ENCODE measurements at regions not wholly inside any gene's neighbourhood (a gene's known extent, or its start where the extent isn't known, plus 50 kb on each side); places are given as distances from the start of the nearest gene placed in this dataset.

DNA sequence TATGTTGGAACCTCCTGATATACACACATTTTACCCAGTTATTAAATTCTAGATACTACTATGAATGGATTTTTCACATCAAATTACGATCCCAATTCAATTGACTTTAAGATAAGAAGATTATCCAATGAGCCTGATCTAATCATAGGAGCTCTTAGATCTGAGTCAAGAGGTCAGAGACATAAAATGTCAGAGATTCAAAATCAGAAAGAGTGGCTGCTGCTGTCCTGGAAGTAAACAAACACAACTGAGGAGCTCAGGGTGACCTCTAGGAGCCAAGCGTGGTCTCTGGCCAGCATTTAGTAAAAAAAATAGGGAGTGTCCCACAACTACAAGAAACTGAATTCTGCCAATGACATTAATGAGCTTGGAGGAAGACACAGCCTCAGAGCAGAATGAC is 557.1 kb upstream of the CBLB start:
- Histone ChIP-seq H3K79me1 (ENCODE audit: low read depth, low read length) (no peaks in the 10 kb centered on the region), H3K27ac (replicated peaks; ENCODE audit: low read length) (no peak overlapping the region), H3K18ac (ENCODE audit: low read length) (no peak overlapping the region), H3K4me1 (ENCODE audit: control insufficient read depth in 2 of 2, insufficient read depth in 1 of 2, low read depth in 1 of 2, low read length in 2 of 2) (peaks cover 0 to 8% of the 10 kb centered on the region in 2 donors), H3K4me2 (ENCODE audit: insufficient read depth, low read length, poor library complexity, severe bottlenecking) (no peak overlapping the region), H2AFZ (ENCODE audit: low read length) (peak overlapping the region; percentile 71), H3K9ac (ENCODE audit: low read depth, low read length, poor library complexity) (no peak overlapping the region), H4K8ac (ENCODE audit: low read depth, low read length) (no peak overlapping the region), H3K36me3 (replicated peaks in 1 of 2; ENCODE audit: control insufficient read depth in 2 of 2, insufficient read depth in 2 of 2, low read length in 2 of 2) (no peaks in the 10 kb centered on the region), H2AK5ac (ENCODE audit: low read depth, low read length) (no peak overlapping the region), H3K27me3 (ENCODE audit: control insufficient read depth in 3 of 3, insufficient read depth in 3 of 3, low read depth in 1 of 3, low read length in 3 of 3) (no peaks in the 10 kb centered on the region), H3K4me3 (ENCODE audit: low read length in 2 of 2) (no peak overlapping the region), H3K4ac (ENCODE audit: low read length) (no peak overlapping the region), H2BK12ac (ENCODE audit: low read length) (no peak overlapping the region), H4K91ac (ENCODE audit: low read depth, low read length, poor library complexity) (no peak overlapping the region), H3K14ac (ENCODE audit: low read length) (no peak overlapping the region), H3K23ac (ENCODE audit: low read depth, low read length, poor library complexity) (no peak overlapping the region), H3K9me3 (replicated peaks in 1 of 2; ENCODE audit: control insufficient read depth in 2 of 2, insufficient read depth in 1 of 2, low read depth in 1 of 2, low read length in 2 of 2) (no peaks in the 10 kb centered on the region), H2BK120ac (ENCODE audit: low read depth, low read length) (no peak overlapping the region), H2BK5ac (ENCODE audit: low read length) (no peak overlapping the region), H2BK15ac (ENCODE audit: low read length) (no peak overlapping the region)
- no CpG with 5 or more reads among the region's 2 CpGs for WGBS, 2 donors (ENCODE audit: extremely low coverage in 2 of 2, insufficient read length in 2 of 2, insufficient replicate concordance in 1 of 2)
- DNase-seq (ENCODE audit: low spot score): no peak

DNA sequence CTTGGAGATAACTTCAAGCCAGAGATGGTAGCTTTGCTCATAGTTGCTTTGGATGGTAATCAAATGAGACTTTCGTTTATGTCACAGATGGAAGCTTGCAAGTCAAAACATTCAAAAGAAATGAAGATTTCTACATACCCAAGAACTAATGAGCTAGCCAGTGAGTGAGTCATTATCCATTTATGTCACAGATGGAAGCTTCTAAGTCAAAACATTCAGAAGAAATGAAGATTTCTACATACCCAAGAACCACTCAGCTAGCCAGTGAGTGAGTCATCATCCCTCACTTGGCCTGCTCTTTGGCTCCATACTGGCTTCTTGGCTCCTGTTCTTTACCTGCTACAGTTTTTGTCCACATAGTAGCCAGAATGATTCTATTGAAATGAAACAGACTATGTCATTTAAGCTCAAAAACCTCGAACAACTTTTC is 559.8 kb upstream of the CBLB start:
- H4K91ac ChIP-seq (ENCODE audit: low read depth, low read length, poor library complexity): no peak overlapping the region
- no peaks in the 10 kb centered on the region for H3K79me1 ChIP-seq (ENCODE audit: low read depth, low read length)
- no peak overlapping the region for H2BK12ac ChIP-seq (ENCODE audit: low read length)
- H3K4me2 ChIP-seq (ENCODE audit: insufficient read depth, low read length, poor library complexity, severe bottlenecking): no peak overlapping the region
- H3K4me3 ChIP-seq (ENCODE audit: low read length in 2 of 2): no peak overlapping the region
- no peaks in the 10 kb centered on the region for H3K27me3 ChIP-seq (ENCODE audit: control insufficient read depth in 3 of 3, insufficient read depth in 3 of 3, low read depth in 1 of 3, low read length in 3 of 3)
- no peak overlapping the region for H3K9ac ChIP-seq (ENCODE audit: low read depth, low read length, poor library complexity)
- H3K14ac ChIP-seq (ENCODE audit: low read length): no peak overlapping the region
- H3K9me3 ChIP-seq (replicated peaks in 1 of 2; ENCODE audit: control insufficient read depth in 2 of 2, insufficient read depth in 1 of 2, low read depth in 1 of 2, low read length in 2 of 2): no peaks in the 10 kb centered on the region
- no peak overlapping the region for H3K23ac ChIP-seq (ENCODE audit: low read depth, low read length, poor library complexity)
- no peak overlapping the region for H2AFZ ChIP-seq (ENCODE audit: low read length)
- H4K8ac ChIP-seq (ENCODE audit: low read depth, low read length): no peak overlapping the region
- no peaks in the 10 kb centered on the region for H3K36me3 ChIP-seq (replicated peaks in 1 of 2; ENCODE audit: control insufficient read depth in 2 of 2, insufficient read depth in 2 of 2, low read length in 2 of 2)
- no peak for DNase-seq (ENCODE audit: low spot score)
- no CpG with 5 or more reads among the region's 2 CpGs for WGBS, 2 donors (ENCODE audit: extremely low coverage in 2 of 2, insufficient read length in 2 of 2, insufficient replicate concordance in 1 of 2)
- H3K18ac ChIP-seq (ENCODE audit: low read length): no peak overlapping the region
- no peak overlapping the region for H2AK5ac ChIP-seq (ENCODE audit: low read depth, low read length)
- no peak overlapping the region for H3K27ac ChIP-seq (replicated peaks; ENCODE audit: low read length)
- H2BK15ac ChIP-seq (ENCODE audit: low read length): no peak overlapping the region
- H3K4ac ChIP-seq (ENCODE audit: low read length): no peak overlapping the region
- H2BK5ac ChIP-seq (ENCODE audit: low read length): no peak overlapping the region
- peaks cover 4 to 8% of the 10 kb centered on the region in 2 donors for H3K4me1 ChIP-seq (ENCODE audit: control insufficient read depth in 2 of 2, insufficient read depth in 1 of 2, low read depth in 1 of 2, low read length in 2 of 2)
- no peak overlapping the region for H2BK120ac ChIP-seq (ENCODE audit: low read depth, low read length)

DNA sequence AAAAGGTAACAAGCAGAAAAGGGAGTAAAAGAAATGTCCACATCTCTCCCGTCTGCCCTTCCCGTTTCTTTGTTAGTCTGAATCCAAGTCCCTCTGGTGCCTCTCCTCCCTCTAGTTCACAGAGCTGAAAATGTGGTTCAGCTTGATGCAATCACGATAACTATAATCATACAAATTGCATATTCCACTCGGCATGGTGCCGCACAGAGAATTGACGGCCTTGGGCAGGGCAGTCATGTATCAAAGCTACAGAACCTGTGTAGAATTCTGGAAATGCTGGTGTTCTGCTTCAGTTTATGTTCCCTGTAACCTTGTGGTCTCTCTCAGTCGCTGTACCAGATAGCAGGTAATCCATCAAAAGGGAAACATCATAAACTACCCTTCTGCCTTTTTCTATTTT is 562.9 kb upstream of the CBLB start:
- Histone ChIP-seq H3K4me2 (ENCODE audit: insufficient read depth, low read length, poor library complexity, severe bottlenecking) (no peak overlapping the region), H2BK5ac (ENCODE audit: low read length) (no peak overlapping the region), H3K4me1 (ENCODE audit: control insufficient read depth in 2 of 2, insufficient read depth in 1 of 2, low read depth in 1 of 2, low read length in 2 of 2) (peaks cover 0 to 4% of the 10 kb centered on the region in 2 donors), H3K9ac (ENCODE audit: low read depth, low read length, poor library complexity) (no peak overlapping the region), H3K36me3 (replicated peaks in 1 of 2; ENCODE audit: control insufficient read depth in 2 of 2, insufficient read depth in 2 of 2, low read length in 2 of 2) (no peaks in the 10 kb centered on the region), H2BK12ac (ENCODE audit: low read length) (no peak overlapping the region), H3K18ac (ENCODE audit: low read length) (no peak overlapping the region), H3K79me1 (ENCODE audit: low read depth, low read length) (no peaks in the 10 kb centered on the region), H3K4ac (ENCODE audit: low read length) (no peak overlapping the region), H4K8ac (ENCODE audit: low read depth, low read length) (no peak overlapping the region), H3K9me3 (replicated peaks in 1 of 2; ENCODE audit: control insufficient read depth in 2 of 2, insufficient read depth in 1 of 2, low read depth in 1 of 2, low read length in 2 of 2) (no peaks in the 10 kb centered on the region), H3K27ac (replicated peaks; ENCODE audit: low read length) (no peak overlapping the region), H3K14ac (ENCODE audit: low read length) (no peak overlapping the region), H4K91ac (ENCODE audit: low read depth, low read length, poor library complexity) (no peak overlapping the region), H3K23ac (ENCODE audit: low read depth, low read length, poor library complexity) (no peak overlapping the region), H3K27me3 (ENCODE audit: control insufficient read depth in 3 of 3, insufficient read depth in 3 of 3, low read depth in 1 of 3, low read length in 3 of 3) (no peaks in the 10 kb centered on the region), H2BK15ac (ENCODE audit: low read length) (no peak overlapping the region), H3K4me3 (ENCODE audit: low read length in 2 of 2) (no peak overlapping the region), H2BK120ac (ENCODE audit: low read depth, low read length) (no peak overlapping the region), H2AFZ (ENCODE audit: low read length) (peak overlapping the region; percentile 73), H2AK5ac (ENCODE audit: low read depth, low read length) (no peak overlapping the region)
- no peak for DNase-seq (ENCODE audit: low spot score)
- WGBS, 2 donors (ENCODE audit: extremely low coverage in 2 of 2, insufficient read length in 2 of 2, insufficient replicate concordance in 1 of 2): no CpG with 5 or more reads among the region's 7 CpGs

DNA sequence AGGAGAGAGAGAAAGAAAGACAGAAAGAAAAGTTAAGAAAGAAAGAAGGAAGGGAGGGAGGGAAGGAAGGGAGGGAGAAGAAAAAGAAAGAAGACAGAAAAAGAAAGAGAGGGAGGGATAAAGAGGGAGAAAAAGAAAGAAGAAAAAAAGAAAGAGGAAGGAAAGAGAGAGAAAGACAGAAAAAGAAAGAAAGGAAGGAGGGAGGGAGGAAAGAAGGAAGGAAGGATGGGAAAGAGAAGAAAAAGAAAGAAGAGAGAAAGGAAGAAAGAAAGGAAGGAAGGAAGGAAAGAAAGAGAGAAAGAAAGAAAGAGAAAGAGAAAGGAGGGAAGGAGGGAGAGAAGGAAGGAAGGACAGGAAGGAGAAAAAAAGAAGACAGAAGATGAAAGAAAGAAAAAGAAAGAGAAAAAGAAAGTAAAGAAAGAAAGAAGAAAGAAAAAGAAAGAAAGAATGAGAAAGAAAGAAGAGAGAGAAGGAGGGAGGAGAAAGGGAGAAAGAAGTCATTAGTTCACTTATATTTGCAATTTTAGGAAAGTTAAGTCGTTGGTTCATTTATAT is 567.2 kb upstream of the CBLB start:
- H3K14ac ChIP-seq (ENCODE audit: low read length): no peak overlapping the region
- H3K9me3 ChIP-seq (replicated peaks in 1 of 2; ENCODE audit: control insufficient read depth in 2 of 2, insufficient read depth in 1 of 2, low read depth in 1 of 2, low read length in 2 of 2): no peaks in the 10 kb centered on the region
- H2BK120ac ChIP-seq (ENCODE audit: low read depth, low read length): no peak overlapping the region
- H3K27ac ChIP-seq (replicated peaks; ENCODE audit: low read length): no peak overlapping the region
- H4K8ac ChIP-seq (ENCODE audit: low read depth, low read length): no peak overlapping the region
- no peak overlapping the region for H3K18ac ChIP-seq (ENCODE audit: low read length)
- H3K9ac ChIP-seq (ENCODE audit: low read depth, low read length, poor library complexity): no peak overlapping the region
- no peak overlapping the region for H4K91ac ChIP-seq (ENCODE audit: low read depth, low read length, poor library complexity)
- no peak overlapping the region for H2BK12ac ChIP-seq (ENCODE audit: low read length)
- DNase-seq (ENCODE audit: low spot score): no peak
- no peak overlapping the region for H3K4ac ChIP-seq (ENCODE audit: low read length)
- H2AFZ ChIP-seq (ENCODE audit: low read length): no peak overlapping the region
- no peak overlapping the region for H2AK5ac ChIP-seq (ENCODE audit: low read depth, low read length)
- no peaks in the 10 kb centered on the region for H3K79me1 ChIP-seq (ENCODE audit: low read depth, low read length)
- no peaks in the 10 kb centered on the region for H3K27me3 ChIP-seq (ENCODE audit: control insufficient read depth in 3 of 3, insufficient read depth in 3 of 3, low read depth in 1 of 3, low read length in 3 of 3)
- H2BK5ac ChIP-seq (ENCODE audit: low read length): no peak overlapping the region
- H3K36me3 ChIP-seq (replicated peaks in 1 of 2; ENCODE audit: control insufficient read depth in 2 of 2, insufficient read depth in 2 of 2, low read length in 2 of 2): no peaks in the 10 kb centered on the region
- H3K4me2 ChIP-seq (ENCODE audit: insufficient read depth, low read length, poor library complexity, severe bottlenecking): no peak overlapping the region
- no CpG with 5 or more reads among the region's 1 CpG for WGBS, 2 donors (ENCODE audit: extremely low coverage in 2 of 2, insufficient read length in 2 of 2, insufficient replicate concordance in 1 of 2)
- H3K4me1 ChIP-seq (ENCODE audit: control insufficient read depth in 2 of 2, insufficient read depth in 1 of 2, low read depth in 1 of 2, low read length in 2 of 2): peaks cover 0 to 4% of the 10 kb centered on the region in 2 donors
- H2BK15ac ChIP-seq (ENCODE audit: low read length): no peak overlapping the region
- no peak overlapping the region for H3K4me3 ChIP-seq (ENCODE audit: low read length in 2 of 2)
- H3K23ac ChIP-seq (ENCODE audit: low read depth, low read length, poor library complexity): no peak overlapping the region

All from neuronal stem cell (in vitro differentiated cells).